SK-MEL-5 (cell line): ENCODE measurements at regions not wholly inside any gene's neighbourhood (a gene's known extent, or its start where the extent isn't known, plus 50 kb on each side); places are given as distances from the start of the nearest gene placed in this dataset.
"Not testable (repeated sequence)": the region's sequence is repeated elsewhere in the genome, so short reads cannot be mapped to it uniquely, and the experiment has no call there.

Experiments used
- DNase-seq: peaks from one replicate; pipeline ENCODE4 v3.0.0-alpha.2; 2016; ENCODE audit warnings: low read depth, low spot score
- in situ Hi-C: cut with HindIII; loops from 2 replicates; pipeline ENCODE4 v1.10.0; 2016; ENCODE audit warnings: low sequenced_read_pairs, high pct_unique_total_duplicates, low pct_unique_long_range_greater_than_20kb

- in situ Hi-C loops, result not testable (repeated sequence)
Measured at GRCh38 chr17:52961751-52962150, 803.2 kb upstream of the CA10 start.

DNA sequence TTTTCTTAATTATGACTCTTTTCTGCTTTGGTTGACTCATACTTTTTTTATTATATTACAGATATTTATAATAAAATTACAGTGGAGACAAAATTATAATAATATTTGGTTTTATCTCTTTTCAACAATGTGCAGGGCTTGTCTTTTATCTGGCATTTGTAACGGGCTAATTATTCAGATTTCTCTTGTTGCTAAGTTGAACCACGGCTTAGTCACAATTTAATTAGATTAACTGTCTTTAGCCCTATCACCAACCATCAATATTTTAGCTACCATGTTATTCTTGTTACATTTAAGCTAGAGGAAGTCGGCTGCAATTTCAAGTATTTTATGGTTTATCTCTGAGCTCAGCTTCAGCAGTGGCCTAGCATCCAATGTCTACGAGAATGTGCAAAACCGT lies 798.9 kb upstream of the CA10 start:
- in situ Hi-C loops, result no loop called here

More at GRCh38 chr17:52961751-52962150, 803.2 kb upstream of the CA10 start:
- DNase-seq, result not testable (repeated sequence)

DNA sequence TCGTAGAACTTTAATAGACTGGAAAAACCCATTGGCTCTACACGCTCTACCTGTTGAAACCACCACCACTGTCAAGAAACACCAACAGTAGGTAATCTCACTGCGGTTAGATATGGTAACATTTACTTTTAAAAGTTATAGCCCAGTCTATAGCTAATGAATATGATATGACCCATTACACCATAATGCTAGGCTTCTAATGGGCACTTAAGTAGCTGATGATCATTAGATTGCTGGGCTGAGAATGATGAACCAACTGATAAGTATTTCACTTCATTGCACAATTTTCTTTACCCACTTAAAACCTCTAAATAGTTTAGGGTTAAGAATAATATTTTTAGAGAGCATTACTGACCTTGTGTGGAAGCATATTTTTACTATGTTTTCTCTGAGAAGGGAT lies 788.9 kb upstream of the CA10 start:
- no peak for DNase-seq
- in situ Hi-C loops, result no loop called here

More for the DNA sequence above, 798.9 kb upstream of the CA10 start:
- DNase-seq, result no peak

DNA sequence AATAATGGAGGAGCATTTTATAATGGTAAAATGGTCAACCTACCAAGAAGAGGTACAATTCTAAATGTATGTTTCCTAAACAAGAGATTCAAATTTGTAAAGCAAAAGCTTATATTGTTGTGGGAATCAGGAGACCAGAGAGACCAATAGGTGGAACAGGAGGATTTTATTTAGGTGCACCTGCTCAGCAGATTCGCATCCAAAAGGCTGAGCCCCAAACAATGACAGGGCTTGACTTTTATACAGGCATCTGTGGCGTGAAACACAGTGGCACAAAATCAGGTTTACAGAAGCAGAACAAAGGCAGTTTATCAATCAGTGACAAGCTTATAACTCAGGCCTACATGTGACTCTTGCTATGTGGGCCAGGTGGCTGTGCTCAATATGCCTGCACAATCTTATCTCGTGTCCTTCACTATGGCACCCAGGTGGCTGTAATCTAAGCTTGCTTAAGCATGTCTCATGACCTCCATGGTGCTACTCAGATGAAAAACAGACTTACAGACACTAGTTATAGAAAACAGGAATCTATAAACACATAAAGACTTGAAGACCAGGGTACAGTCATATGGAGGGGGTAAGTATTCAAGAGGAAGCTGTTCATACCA lies 780.2 kb upstream of the CA10 start:
- in situ Hi-C loops, result no loop called here
- DNase-seq, result no peak

- in situ Hi-C loops, result no loop called here
- DNase-seq, result no peak
Measured at GRCh38 chr17:52930581-52930980, 772.1 kb upstream of the CA10 start.

- in situ Hi-C loops, result no loop called here
- no peak for DNase-seq
Measured at GRCh38 chr17:52930145-52930544, 771.6 kb upstream of the CA10 start.

DNA sequence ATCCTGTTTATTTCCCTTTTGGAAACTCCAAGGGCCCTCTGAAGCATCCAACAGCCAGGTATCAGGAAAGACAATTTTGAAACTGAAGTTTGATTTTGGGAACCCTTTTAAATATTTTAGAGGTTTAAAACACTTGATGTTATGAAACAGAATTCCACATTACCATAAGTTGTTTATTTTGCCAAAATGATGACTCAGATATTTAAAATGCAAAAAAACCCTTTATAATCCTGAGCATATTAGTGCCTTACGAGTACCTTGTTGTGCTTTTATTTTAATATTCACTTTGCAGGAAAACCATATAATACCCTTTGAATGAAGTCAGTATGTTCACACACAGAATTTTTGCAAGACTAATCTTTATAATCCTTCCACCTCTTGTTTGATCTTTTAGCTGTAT lies 765.1 kb upstream of the CA10 start:
- in situ Hi-C loops, result no loop called here
- no peak for DNase-seq

- DNase-seq, result no peak
- in situ Hi-C loops, result no loop called here
Measured at GRCh38 chr17:52899235-52899634, 740.7 kb upstream of the CA10 start.

DNA sequence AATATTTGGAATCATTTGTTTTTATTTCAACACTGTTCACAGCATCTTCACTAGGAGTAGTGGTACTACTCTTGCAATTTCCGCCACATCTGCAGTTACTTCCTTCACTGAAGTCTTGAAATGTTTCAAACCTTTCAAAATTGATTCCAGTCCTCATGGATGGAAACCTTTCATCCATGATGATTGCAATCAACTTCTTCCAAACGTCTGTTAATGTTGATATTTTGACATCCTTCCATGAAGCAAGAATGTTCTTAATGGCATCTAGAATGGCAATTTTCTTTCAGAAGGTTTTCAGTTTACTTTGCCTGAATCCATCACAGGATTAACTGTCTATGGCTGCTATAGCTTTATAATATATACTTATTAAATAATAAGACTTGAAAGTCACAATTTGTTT lies 736.8 kb upstream of the CA10 start:
- DNase-seq, result no peak
- in situ Hi-C loops, result no loop called here

DNA sequence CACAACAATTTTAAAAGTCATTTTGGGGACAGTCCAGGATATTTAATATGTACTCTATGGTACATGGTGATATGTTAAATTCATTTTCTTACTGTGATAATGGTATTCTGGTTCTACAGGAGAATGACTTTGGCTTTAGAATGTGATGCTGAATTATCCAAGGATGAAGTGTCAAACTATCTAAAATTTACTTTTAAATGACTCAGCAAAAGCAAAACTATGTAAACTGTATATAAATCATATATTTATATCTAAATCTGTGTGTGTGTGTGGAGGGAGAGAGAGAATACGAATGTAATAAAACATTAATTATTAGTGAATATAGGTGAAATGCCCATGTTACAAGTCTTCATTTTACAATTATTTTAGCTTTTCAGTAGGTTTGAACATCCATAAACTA lies 733.8 kb upstream of the CA10 start:
- DNase-seq, result no peak
- in situ Hi-C loops, result no loop called here

DNA sequence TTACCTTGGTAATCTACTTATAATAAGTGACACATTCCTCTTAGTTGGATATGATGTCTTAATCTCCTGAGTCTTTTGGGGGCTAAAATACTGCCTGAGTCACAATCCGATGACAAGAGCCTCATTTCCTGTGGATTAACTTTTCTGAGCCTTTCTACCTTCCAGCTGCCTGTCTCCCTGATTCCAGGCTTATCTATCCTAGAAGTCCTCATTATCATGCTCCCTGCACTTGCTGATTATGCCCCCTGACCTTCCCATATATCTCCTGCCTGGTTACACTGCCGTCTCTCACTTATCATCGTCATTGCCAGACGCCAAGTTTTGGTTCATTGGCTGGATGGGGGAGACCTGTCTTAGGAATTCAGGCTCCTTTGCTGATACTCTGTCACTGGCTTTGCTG lies 727.4 kb upstream of the CA10 start:
- no peak for DNase-seq
- in situ Hi-C loops, result no loop called here

- in situ Hi-C loops, DNase-seq: not testable (repeated sequence)
Measured at GRCh38 chr17:52883907-52884491, 725.5 kb upstream of the CA10 start.

- in situ Hi-C loops, DNase-seq: not testable (repeated sequence)
Measured at GRCh38 chr17:52846767-52847166, 688.3 kb upstream of the CA10 start.

- in situ Hi-C loops, result no loop called here
- no peak for DNase-seq
Measured at GRCh38 chr17:52841971-52842370, 683.5 kb upstream of the CA10 start.

- in situ Hi-C loops, result no loop called here
- DNase-seq, result no peak
Measured at GRCh38 chr17:52837492-52837891, 679.0 kb upstream of the CA10 start.

DNA sequence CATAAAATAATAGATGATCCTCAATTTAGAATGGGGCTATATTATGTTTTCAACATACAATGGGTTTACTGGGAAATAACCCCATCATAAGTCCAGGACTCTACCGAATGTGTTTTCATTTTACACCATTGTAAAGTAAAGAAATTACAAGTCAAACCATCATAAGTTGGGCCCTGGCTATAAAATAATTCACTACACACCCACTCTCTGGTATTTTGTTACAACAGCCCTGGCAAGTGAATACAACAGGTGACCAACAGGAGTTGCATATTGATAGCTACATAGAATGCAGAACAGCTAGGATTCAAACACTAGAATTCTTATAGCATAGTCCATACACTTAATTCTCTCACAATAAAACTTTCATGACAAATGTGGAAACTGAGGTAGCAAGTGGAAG lies 673.0 kb upstream of the CA10 start:
- in situ Hi-C loops, result no loop called here
- DNase-seq, result no peak

DNA sequence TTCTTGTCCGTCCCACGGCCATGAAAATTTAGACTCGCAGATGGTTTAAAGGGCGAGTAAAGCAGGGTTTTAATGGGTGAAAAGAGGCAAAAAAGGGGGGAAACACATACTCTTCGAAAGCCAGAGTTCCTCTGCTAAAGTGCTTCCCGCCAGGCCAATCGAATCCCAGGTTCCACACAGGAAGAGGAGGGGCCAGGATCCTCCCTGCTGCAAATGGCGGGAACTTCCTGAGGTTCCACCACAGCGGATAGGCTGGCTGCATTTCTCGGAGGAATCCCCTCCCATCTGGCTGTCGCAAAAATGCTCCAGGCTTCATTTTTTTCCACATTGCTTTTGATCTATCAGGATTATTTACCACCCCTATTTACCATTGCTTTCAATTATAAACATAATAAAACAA lies 670.1 kb upstream of the CA10 start:
- peak; percentile 17 for DNase-seq
- in situ Hi-C loops, result no loop called here

GRCh38 chr17:52827526-52827925 lies 669.0 kb upstream of the CA10 start:
- in situ Hi-C loops, result no loop called here
- DNase-seq, result no peak

DNA sequence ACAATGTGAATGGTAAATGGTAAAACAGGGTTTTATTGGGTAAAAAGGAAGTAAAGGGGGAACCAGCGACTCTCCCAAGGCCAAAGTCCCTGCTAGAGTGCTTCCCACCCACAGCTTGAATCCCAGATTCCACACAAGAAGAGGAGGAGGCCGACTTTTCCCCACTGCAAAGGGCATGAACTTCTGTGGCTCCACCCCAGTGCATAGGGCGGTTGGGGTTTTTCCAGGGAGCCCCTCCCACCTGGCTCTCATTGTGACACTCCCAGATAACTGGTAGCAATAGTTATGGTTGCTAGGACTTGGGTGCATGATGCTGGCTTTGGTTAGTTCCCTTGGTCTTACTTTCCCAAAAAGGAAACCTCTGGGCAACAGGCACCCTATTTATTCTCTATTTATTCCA lies 666.0 kb upstream of the CA10 start:
- DNase-seq, result no peak

GRCh38 chr17:52823155-52823554 lies 664.6 kb upstream of the CA10 start:
- no peak for DNase-seq
- in situ Hi-C loops, result no loop called here

More for the DNA sequence above, 666.0 kb upstream of the CA10 start:
- in situ Hi-C loops, result no loop called here
